H1 (cell line): ENCODE measurements at regions not wholly inside any gene's neighbourhood (a gene's known extent, or its start where the extent isn't known, plus 50 kb on each side); places are given as distances from the start of the nearest gene placed in this dataset.

ENCODE experiments used
- POLR2A ChIP-seq, 2 experiments: IDR thresholded peaks; 1 replicate in 1 of 2; 2 replicates in 1 of 2; pipeline ENCODE4 v1.6.1; 2011; ENCODE audit warnings: low read depth in 2 of 2, low read length in 2 of 2, mild to moderate bottlenecking in 2 of 2; ENCODE audit errors: control extremely low read depth in 1 of 2
- YY1 ChIP-seq: IDR thresholded peaks from 2 replicates; pipeline ENCODE4 v1.6.1; 2011; ENCODE audit warnings: low read depth, mild to moderate bottlenecking, low read length

- TF ChIP-seq YY1 (no peak), POLR2A (IDR thresholded peaks at IDR 0.05; ENCODE audit: control extremely low read depth in 1 of 2, low read depth in 2 of 2, low read length in 2 of 2) (no peak)
Observed at GRCh38 chr9:32873553-32873952, 90.2 kb downstream of the TMEM215 start.
